ENCODE measurements at regions not wholly inside any gene's neighbourhood (a gene's known extent, or its start where the extent isn't known, plus 50 kb on each side); places are given as distances from the start of the nearest gene placed in this dataset.

- no peak for TF ChIP-seq TOX (CRISPR knock-in tag; IDR thresholded peaks at IDR 0.05; ENCODE audit: borderline replicate concordance)
- no peak for TF ChIP-seq ZFP30 (CRISPR knock-in tag; IDR thresholded peaks at IDR 0.05)
- TF ChIP-seq ZFP3 (CRISPR knock-in tag; IDR thresholded peaks at IDR 0.05), result no peak
- no peak for TF ChIP-seq CSDC2 (CRISPR knock-in tag; IDR thresholded peaks at IDR 0.05)
- TF ChIP-seq ESRRG (CRISPR knock-in tag; IDR thresholded peaks at IDR 0.05), result no peak
- no peak for TF ChIP-seq BACH2 (CRISPR knock-in tag; IDR thresholded peaks at IDR 0.05; ENCODE audit: borderline replicate concordance)
- TF ChIP-seq PPARA (CRISPR knock-in tag; IDR thresholded peaks at IDR 0.05; ENCODE audit: borderline replicate concordance), result no peak
- TF ChIP-seq ZNF565 (CRISPR knock-in tag; conservative IDR thresholded peaks at IDR 0.05; ENCODE audit: low read depth), result no peak
- TF ChIP-seq ZC3H10 (CRISPR knock-in tag; IDR thresholded peaks at IDR 0.05), result no peak
- TF ChIP-seq ARNTL (CRISPR knock-in tag; IDR thresholded peaks at IDR 0.05; ENCODE audit: borderline replicate concordance, low read depth), result no peak
- TF ChIP-seq OSR1 (CRISPR knock-in tag; IDR thresholded peaks at IDR 0.05), result no peak
- no peak for TF ChIP-seq TCF4 (CRISPR knock-in tag; IDR thresholded peaks at IDR 0.05; ENCODE audit: borderline replicate concordance)
- TF ChIP-seq TSHZ2 (CRISPR knock-in tag; IDR thresholded peaks at IDR 0.05), result no peak
- no peak for TF ChIP-seq SNAI2 (CRISPR knock-in tag; IDR thresholded peaks at IDR 0.05)
- no peak for TF ChIP-seq PATZ1 (CRISPR knock-in tag; IDR thresholded peaks at IDR 0.05; ENCODE audit: borderline replicate concordance)
- TF ChIP-seq ZNF70 (CRISPR knock-in tag; IDR thresholded peaks at IDR 0.05), result no peak
- no peak for TF ChIP-seq ZNF8 (CRISPR knock-in tag; IDR thresholded peaks at IDR 0.05)
- TF ChIP-seq ISL1 (CRISPR knock-in tag; IDR thresholded peaks at IDR 0.05), result no peak
- no peak for ATAC-seq
Measured at GRCh38 chr2:238692562-238692961, 155.3 kb upstream of the TWIST2 start.

GRCh38 chr2:238693337-238694093 lies 154.4 kb upstream of the TWIST2 start:
- TF ChIP-seq RARB (CRISPR knock-in tag; IDR thresholded peaks at IDR 0.05), result no peak
- no peak for ATAC-seq

- TF ChIP-seq ZNF565 (CRISPR knock-in tag; conservative IDR thresholded peaks at IDR 0.05; ENCODE audit: low read depth), result no peak
- no peak for TF ChIP-seq PATZ1 (CRISPR knock-in tag; IDR thresholded peaks at IDR 0.05; ENCODE audit: borderline replicate concordance)
- no peak for TF ChIP-seq BACH2 (CRISPR knock-in tag; IDR thresholded peaks at IDR 0.05; ENCODE audit: borderline replicate concordance)
- no peak for TF ChIP-seq GLIS3 (CRISPR knock-in tag; IDR thresholded peaks at IDR 0.05)
- TF ChIP-seq CSDC2 (CRISPR knock-in tag; IDR thresholded peaks at IDR 0.05), result no peak
- TF ChIP-seq ESRRG (CRISPR knock-in tag; IDR thresholded peaks at IDR 0.05), result no peak
- no peak for TF ChIP-seq OSR1 (CRISPR knock-in tag; IDR thresholded peaks at IDR 0.05)
- no peak for TF ChIP-seq TSHZ2 (CRISPR knock-in tag; IDR thresholded peaks at IDR 0.05)
- TF ChIP-seq PPARA (CRISPR knock-in tag; IDR thresholded peaks at IDR 0.05; ENCODE audit: borderline replicate concordance), result no peak
- TF ChIP-seq POU6F1 (CRISPR knock-in tag; IDR thresholded peaks at IDR 0.05; ENCODE audit: borderline replicate concordance, low read depth), result no peak
- TF ChIP-seq RARB (CRISPR knock-in tag; IDR thresholded peaks at IDR 0.05), result no peak
- no peak for TF ChIP-seq ZNF70 (CRISPR knock-in tag; IDR thresholded peaks at IDR 0.05)
- no peak for TF ChIP-seq ZC3H10 (CRISPR knock-in tag; IDR thresholded peaks at IDR 0.05)
- no peak for TF ChIP-seq CSRNP3 (CRISPR knock-in tag; IDR thresholded peaks at IDR 0.05)
- ATAC-seq, result no peak
Measured at GRCh38 chr2:238694136-238694755, 153.6 kb upstream of the TWIST2 start.
